ENCODE measurements at regions not wholly inside any gene's neighbourhood (a gene's known extent, or its start where the extent isn't known, plus 50 kb on each side); places are given as distances from the start of the nearest gene placed in this dataset.

- Histone ChIP-seq H3K4me3 (no peak overlapping the region), H3K36me3 (no peaks in the 10 kb centered on the region), H3K4me1 (no peaks in the 10 kb centered on the region), H3K27me3 (no peaks in the 10 kb centered on the region), H3K27ac (no peak overlapping the region), H3K9me3 (no peaks in the 10 kb centered on the region)
- no peak for DNase-seq
- TF ChIP-seq CTCF (IDR thresholded peaks at IDR 0.05) (no peak), EP300 (IDR thresholded peaks at IDR 0.05) (no peak), POLR2A (IDR thresholded peaks at IDR 0.05) (no peak), POLR2AphosphoS5 (IDR thresholded peaks at IDR 0.05) (no peak)
- WGBS, 5 donors = 60 to 73% (median 65%) methylated on average over 3 of the region's 3 CpGs
- intact Hi-C loops (cut with DNase I; ENCODE audit: low total_unique reads) = no loop called here
These were observed 777.3 kb upstream of the GALNTL6 start for GRCh38 chr4:171035909-171036308.

DNA sequence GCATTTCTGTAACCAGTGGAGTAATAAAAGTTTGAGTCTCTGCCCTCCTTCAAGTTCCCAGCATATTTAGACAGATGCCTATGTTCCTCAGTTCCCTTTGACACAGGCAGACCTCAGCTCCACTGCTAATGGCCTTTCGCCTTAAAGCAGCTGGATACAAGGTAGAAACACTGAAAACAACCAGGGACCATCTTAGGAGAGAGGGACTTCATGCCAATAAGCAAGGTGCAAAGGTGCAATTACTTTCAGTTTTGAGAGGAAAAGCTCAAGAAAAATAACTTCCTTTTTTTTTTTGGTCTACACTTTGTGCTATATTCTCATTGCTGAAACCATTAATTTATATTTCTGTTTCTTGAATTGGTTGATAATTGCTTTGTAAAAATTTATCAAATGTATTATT lies 781.9 kb upstream of the GALNTL6 start:
- Histone ChIP-seq H3K9me3 (no peaks in the 10 kb centered on the region), H3K4me1 (no peaks in the 10 kb centered on the region), H3K27me3 (no peaks in the 10 kb centered on the region), H3K36me3 (no peaks in the 10 kb centered on the region), H3K27ac (no peak overlapping the region), H3K4me3 (no peak overlapping the region)
- DNase-seq = no peak
- 77 to 89% (median 85%) methylated on average over 1 of the region's 1 CpG for WGBS, 5 donors
- intact Hi-C loops (cut with DNase I; ENCODE audit: low total_unique reads) = no loop called here
- TF ChIP-seq EP300 (IDR thresholded peaks at IDR 0.05) = no peak
- no peak for TF ChIP-seq CTCF (IDR thresholded peaks at IDR 0.05)
- no peak for TF ChIP-seq POLR2A (IDR thresholded peaks at IDR 0.05)
- TF ChIP-seq POLR2AphosphoS5 (IDR thresholded peaks at IDR 0.05) = no peak

GRCh38 chr4:171025776-171026175 lies 787.4 kb upstream of the GALNTL6 start:
- H3K9me3 ChIP-seq = no peaks in the 10 kb centered on the region
- no peaks in the 10 kb centered on the region for H3K27me3 ChIP-seq
- no peak overlapping the region for H3K27ac ChIP-seq
- no peaks in the 10 kb centered on the region for H3K4me1 ChIP-seq
- intact Hi-C loops (cut with DNase I; ENCODE audit: low total_unique reads) = no loop called here
- TF ChIP-seq EP300 (IDR thresholded peaks at IDR 0.05) (no peak), POLR2A (IDR thresholded peaks at IDR 0.05) (no peak), POLR2AphosphoS5 (IDR thresholded peaks at IDR 0.05) (no peak), CTCF (IDR thresholded peaks at IDR 0.05) (no peak)
- no peak overlapping the region for H3K4me3 ChIP-seq
- no peaks in the 10 kb centered on the region for H3K36me3 ChIP-seq
- WGBS, 5 donors = 42 to 60% (median 56%) methylated on average over 2 of the region's 2 CpGs
- DNase-seq = no peak

GRCh38 chr4:171025343-171025742 lies 787.9 kb upstream of the GALNTL6 start:
- 48 to 59% (median 53%) methylated on average over 2 of the region's 2 CpGs for WGBS, 5 donors
- Histone ChIP-seq H3K4me3 (no peak overlapping the region), H3K4me1 (no peaks in the 10 kb centered on the region), H3K27me3 (no peaks in the 10 kb centered on the region), H3K27ac (no peak overlapping the region), H3K9me3 (no peaks in the 10 kb centered on the region), H3K36me3 (no peaks in the 10 kb centered on the region)
- intact Hi-C loops (cut with DNase I; ENCODE audit: low total_unique reads) = no loop called here
- TF ChIP-seq POLR2AphosphoS5 (IDR thresholded peaks at IDR 0.05) = no peak
- TF ChIP-seq EP300 (IDR thresholded peaks at IDR 0.05) = no peak
- no peak for TF ChIP-seq CTCF (IDR thresholded peaks at IDR 0.05)
- no peak for TF ChIP-seq POLR2A (IDR thresholded peaks at IDR 0.05)
- no peak for DNase-seq
